Chondrocyte (in vitro differentiated cells): ENCODE measurements at regions not wholly inside any gene's neighbourhood (a gene's known extent, or its start where the extent isn't known, plus 50 kb on each side); places are given as distances from the start of the nearest gene placed in this dataset.
A peak's percentile ranks its signal among the peaks of the same experiment; 100 is the strongest.

ENCODE experiments used
- DNase-seq: peaks from one replicate; pipeline ENCODE4 v3.0.0; 2021; ENCODE audit warnings: mixed read lengths, low spot score
- H3K27ac Mint-ChIP-seq: one replicate; pipeline ENCODE4 v1.8.0; 2021; ENCODE audit warnings: mild to moderate bottlenecking, moderate library complexity, mixed read lengths; ENCODE audit not compliant: unreplicated experiment
- H3K27me3 Mint-ChIP-seq: 2 replicates; pipeline ENCODE4 v1.8.0; 2021; ENCODE audit warnings: low read depth, mixed read lengths
- H3K36me3 Mint-ChIP-seq: 2 replicates; pipeline ENCODE4 v1.8.0; 2021; ENCODE audit warnings: low read depth, mixed read lengths
- H3K4me1 Mint-ChIP-seq: 2 replicates; pipeline ENCODE4 v1.8.0; 2021; ENCODE audit warnings: low read depth, mild to moderate bottlenecking, mixed read lengths
- H3K4me3 Mint-ChIP-seq: one replicate; pipeline ENCODE4 v1.8.0; 2021; ENCODE audit warnings: mild to moderate bottlenecking, moderate library complexity, mixed read lengths; ENCODE audit not compliant: unreplicated experiment
- H3K9me3 Mint-ChIP-seq: 2 replicates; pipeline ENCODE4 v1.8.0; 2021; ENCODE audit warnings: low read depth, mixed read lengths
- TF ChIP-seq, protein P1 (sequence below): fragments of 200-600 bp; sonication (generic); IDR thresholded peaks from 2 replicates; pipeline ENCODE4 v1.5.0; 2021; ENCODE audit warnings: antibody characterized with exemption, mild to moderate bottlenecking, moderate library complexity

DNA sequence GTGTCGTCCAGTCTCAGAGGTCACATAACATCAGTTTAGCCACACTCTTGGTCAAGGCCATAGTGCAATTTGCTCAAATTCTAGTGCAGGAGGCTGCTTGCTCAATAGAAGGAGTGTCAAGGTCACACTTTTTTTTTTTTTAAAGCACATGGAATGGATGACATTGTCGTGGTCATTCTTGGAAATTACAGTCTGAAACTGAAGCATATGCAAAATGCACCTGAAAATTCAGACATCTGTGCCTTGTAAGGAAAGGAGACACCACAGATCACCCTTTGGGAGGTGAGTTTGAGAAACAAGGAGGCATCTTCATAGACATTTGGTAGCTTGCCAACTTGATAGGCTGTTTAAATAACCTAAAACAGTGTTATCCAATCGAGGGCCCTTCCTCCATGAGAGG lies 98.3 kb upstream of the ANKRD10 start:
- peaks cover 4% of the 10 kb centered on the region for H3K4me1 Mint-ChIP-seq
- no peaks in the 10 kb centered on the region for H3K36me3 Mint-ChIP-seq
- TF ChIP-seq, protein P1, sequence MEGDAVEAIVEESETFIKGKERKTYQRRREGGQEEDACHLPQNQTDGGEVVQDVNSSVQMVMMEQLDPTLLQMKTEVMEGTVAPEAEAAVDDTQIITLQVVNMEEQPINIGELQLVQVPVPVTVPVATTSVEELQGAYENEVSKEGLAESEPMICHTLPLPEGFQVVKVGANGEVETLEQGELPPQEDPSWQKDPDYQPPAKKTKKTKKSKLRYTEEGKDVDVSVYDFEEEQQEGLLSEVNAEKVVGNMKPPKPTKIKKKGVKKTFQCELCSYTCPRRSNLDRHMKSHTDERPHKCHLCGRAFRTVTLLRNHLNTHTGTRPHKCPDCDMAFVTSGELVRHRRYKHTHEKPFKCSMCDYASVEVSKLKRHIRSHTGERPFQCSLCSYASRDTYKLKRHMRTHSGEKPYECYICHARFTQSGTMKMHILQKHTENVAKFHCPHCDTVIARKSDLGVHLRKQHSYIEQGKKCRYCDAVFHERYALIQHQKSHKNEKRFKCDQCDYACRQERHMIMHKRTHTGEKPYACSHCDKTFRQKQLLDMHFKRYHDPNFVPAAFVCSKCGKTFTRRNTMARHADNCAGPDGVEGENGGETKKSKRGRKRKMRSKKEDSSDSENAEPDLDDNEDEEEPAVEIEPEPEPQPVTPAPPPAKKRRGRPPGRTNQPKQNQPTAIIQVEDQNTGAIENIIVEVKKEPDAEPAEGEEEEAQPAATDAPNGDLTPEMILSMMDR, result no peak
- no peaks in the 10 kb centered on the region for H3K27me3 Mint-ChIP-seq
- peaks cover 4% of the 10 kb centered on the region for H3K9me3 Mint-ChIP-seq
- no peak overlapping the region for H3K4me3 Mint-ChIP-seq
- DNase-seq, result no peak
- no peak overlapping the region for H3K27ac Mint-ChIP-seq

DNA sequence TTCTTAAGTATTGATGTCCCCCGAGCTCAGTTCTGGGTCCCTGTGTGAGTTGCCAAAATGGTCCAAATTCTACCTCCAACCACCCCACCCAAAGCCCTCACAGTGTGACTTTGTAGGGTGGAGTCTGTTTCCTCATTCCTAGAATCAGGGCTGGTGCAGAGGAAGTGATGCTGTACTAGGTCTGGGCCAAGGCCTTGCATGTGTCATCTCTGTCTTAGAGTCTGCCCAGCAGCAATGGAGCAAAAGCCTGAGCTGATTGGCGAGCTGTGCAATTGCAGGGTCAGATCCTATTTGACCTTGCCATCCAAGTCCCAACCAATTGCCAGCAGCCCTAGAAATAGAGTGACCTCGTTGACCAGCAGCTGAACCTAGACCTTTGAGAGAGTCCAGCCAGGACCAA lies 97.0 kb upstream of the ANKRD10 start:
- Mint-ChIP-seq H3K36me3 (no peaks in the 10 kb centered on the region), H3K4me1 (peaks cover 13% of the 10 kb centered on the region), H3K27ac (no peak overlapping the region), H3K27me3 (no peaks in the 10 kb centered on the region), H3K4me3 (no peak overlapping the region), H3K9me3 (no peaks in the 10 kb centered on the region)
- TF ChIP-seq, protein P1, result no peak
- DNase-seq, result no peak

DNA sequence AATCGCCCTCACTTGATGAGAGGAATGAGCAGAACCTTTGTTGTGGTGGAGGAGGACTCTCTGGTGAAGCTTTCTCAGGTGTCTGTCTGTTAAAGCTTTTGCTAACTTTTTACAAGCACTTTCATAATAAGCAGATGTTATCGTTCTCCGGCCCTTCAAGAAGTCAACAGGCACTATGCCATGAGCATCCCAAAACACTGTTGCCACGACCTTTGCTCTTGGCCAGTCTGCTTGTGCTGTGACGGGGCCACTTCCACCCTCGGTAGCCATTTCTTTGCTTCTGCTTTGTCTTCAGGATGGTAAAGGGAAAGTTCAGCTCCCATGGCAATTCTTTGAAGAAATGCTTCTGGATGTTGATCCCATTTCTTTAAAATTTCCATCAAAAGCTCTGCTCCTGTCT lies 93.5 kb upstream of the ANKRD10 start:
- DNase-seq, result no peak
- Mint-ChIP-seq H3K4me1 (peaks cover 27% of the 10 kb centered on the region), H3K4me3 (no peak overlapping the region), H3K9me3 (no peaks in the 10 kb centered on the region), H3K36me3 (no peaks in the 10 kb centered on the region), H3K27me3 (no peaks in the 10 kb centered on the region), H3K27ac (no peak overlapping the region)
- TF ChIP-seq, protein P1, result no peak

DNA sequence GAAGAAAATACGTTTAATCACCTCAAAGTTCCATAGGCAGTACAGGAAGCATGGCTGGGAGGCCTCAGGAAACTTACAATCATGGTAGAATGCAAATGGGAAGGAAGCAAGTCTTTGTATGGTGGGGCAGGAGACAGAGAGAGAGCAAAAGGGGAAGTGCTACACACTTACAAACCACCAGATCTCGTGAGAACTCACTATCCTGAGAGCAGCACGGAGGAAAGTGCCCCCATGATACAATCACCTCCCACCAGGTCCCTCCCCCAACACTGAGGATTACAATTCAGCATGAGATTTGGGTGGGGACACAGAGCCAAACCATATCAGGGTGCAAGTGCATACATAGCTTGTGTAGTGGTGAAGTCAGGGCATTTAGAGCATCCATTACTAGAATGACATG lies 92.3 kb upstream of the ANKRD10 start:
- H3K27ac Mint-ChIP-seq, result peak overlapping the region; percentile 95
- peak overlapping the region; percentile 56 for H3K4me3 Mint-ChIP-seq
- no peak for DNase-seq
- H3K9me3 Mint-ChIP-seq, result no peaks in the 10 kb centered on the region
- H3K36me3 Mint-ChIP-seq, result no peaks in the 10 kb centered on the region
- no peaks in the 10 kb centered on the region for H3K27me3 Mint-ChIP-seq
- H3K4me1 Mint-ChIP-seq, result peaks cover 27% of the 10 kb centered on the region
- TF ChIP-seq, protein P1, result no peak

DNA sequence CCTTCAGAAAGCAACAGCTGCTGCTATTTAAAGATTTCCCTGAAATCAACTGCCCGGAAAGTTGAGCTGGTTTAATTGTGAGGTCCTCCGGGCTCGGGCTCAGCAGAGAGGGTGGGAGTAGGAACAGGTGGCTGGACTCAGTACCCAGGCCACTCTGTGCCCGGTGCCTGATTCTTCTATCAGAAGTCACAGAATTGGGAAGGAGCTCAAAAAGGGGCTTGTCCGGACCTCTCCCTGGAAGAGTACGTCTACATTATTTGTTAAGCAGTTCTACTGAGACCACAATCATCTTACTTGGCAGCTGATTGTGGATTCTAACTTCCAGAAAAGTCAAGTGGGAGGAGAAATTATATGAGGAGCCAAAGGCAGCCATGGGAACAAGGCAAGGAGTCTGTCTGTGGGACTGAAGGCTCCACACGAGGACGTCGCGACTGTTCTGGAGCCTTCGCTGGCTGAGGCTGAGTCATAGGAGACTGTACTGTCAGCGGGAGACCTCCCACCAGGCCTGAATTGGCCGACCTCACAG lies 91.7 kb upstream of the ANKRD10 start:
- peaks cover 27% of the 10 kb centered on the region for H3K4me1 Mint-ChIP-seq
- peak overlapping the region; percentile 56 for H3K4me3 Mint-ChIP-seq

More for the DNA sequence above, 91.7 kb upstream of the ANKRD10 start:
- Mint-ChIP-seq H3K36me3 (no peaks in the 10 kb centered on the region), H3K27ac (peak overlapping the region; percentile 95), H3K27me3 (no peaks in the 10 kb centered on the region), H3K9me3 (no peaks in the 10 kb centered on the region)
- peak; percentile 95 for DNase-seq
- TF ChIP-seq, protein P1, result no peak
